VCaP (cell line): ENCODE measurements at regions not wholly inside any gene's neighbourhood (a gene's known extent, or its start where the extent isn't known, plus 50 kb on each side); places are given as distances from the start of the nearest gene placed in this dataset.
A peak's percentile ranks its signal among the peaks of the same experiment; 100 is the strongest.

ENCODE experiments used
- H3K27ac ChIP-seq: fragments of 450-650 bp; 2 replicates; pipeline ENCODE4 v1.5.1; 2017
- CTCF ChIP-seq: fragments of 450-650 bp; conservative IDR thresholded peaks from 2 replicates; pipeline ENCODE4 v1.5.1; 2017; ENCODE audit warnings: mild to moderate bottlenecking, moderate library complexity

DNA sequence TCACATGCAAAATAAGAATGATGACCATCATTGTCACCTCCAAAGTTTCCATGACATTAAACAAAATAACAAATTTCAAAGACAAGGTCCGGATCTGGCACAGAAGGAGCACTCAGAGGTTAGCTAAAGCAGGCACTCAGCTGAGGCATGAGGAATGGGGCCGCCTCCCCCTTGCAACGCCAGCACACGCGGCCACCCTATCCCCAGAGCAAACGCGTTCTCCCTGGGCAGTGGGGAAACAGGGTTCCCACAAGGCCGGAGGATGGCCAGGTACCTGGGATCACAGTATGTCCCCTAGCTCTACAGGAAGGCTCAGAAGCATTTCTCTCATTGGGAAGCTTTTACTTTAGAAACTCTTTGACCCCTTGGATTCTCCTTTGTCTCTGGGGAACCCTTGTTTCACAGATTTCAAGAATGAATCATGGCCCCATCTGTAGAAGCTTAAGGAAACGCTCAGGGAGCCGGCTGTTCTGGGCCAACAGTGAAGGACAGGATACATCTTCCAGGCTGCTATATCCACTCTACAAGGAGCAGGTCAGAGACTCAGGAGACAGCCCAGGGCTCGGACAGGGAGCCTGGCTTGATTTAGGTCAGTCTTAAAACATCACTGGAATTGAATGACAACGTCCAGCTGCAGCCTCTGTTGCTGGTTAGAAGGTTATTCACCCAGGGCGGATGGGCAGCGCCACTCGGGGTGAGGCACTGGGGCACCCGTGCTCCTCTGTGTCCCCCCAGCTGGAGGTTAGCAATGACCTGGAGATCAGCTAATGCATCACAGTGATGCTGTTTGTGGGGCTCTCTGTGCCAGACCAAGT, 496.4 kb downstream of the NPHP4 start:
- H3K27ac ChIP-seq = no peak overlapping the region
- no peak for TF ChIP-seq CTCF

GRCh38 chr1:5494518-5494917, 497.7 kb downstream of the NPHP4 start:
- H3K27ac ChIP-seq = peak overlapping the region; percentile 35; the same call in 1 of the 2 replicates

DNA sequence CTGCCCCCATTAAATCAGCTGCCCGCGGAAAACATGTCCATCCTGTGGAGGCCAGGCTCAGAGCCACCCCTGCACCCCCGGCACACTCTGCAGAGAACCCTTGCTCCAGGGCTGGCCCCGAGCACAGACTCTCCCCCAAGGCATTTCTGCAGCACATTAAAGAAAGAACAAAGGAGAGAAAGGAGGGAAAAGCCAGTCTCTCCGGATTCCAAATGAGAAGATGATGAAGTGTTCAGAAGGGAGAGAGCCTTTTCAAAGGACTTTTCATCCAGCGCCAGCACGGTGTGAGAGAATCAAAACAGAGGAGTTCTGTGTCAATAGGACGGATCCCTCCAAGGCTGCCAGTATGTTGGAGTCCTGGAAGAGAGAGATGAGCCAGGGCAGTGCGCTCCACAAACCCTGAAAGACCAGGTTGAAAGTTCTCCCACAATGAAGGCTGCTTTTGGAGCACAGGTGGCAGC, 498.3 kb downstream of the NPHP4 start:
- H3K27ac ChIP-seq = peak overlapping the region; percentile 35; the same call in 1 of the 2 replicates
- TF ChIP-seq CTCF = no peak

More at GRCh38 chr1:5494518-5494917, 497.7 kb downstream of the NPHP4 start:
- TF ChIP-seq CTCF = no peak

DNA sequence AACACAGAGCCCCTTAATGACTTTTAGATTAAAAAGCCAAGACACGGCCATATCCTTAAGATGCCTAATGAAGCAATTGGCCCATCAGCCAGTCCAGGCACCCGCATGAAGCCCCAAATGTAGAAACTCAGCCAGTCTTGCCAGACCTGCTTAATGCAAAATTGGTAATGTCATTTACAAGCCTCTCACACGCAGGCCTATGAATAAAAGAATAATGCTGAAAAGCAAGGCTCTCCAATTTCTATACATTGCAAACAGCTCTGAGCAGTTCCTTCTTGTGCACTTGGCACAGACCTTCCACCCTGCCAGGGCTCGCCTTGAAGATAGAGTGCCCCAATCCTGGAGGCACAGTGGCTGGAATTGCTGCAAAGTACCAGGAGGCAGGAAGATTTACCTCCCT, 498.9 kb downstream of the NPHP4 start:
- TF ChIP-seq CTCF = no peak
- H3K27ac ChIP-seq = no peak overlapping the region

DNA sequence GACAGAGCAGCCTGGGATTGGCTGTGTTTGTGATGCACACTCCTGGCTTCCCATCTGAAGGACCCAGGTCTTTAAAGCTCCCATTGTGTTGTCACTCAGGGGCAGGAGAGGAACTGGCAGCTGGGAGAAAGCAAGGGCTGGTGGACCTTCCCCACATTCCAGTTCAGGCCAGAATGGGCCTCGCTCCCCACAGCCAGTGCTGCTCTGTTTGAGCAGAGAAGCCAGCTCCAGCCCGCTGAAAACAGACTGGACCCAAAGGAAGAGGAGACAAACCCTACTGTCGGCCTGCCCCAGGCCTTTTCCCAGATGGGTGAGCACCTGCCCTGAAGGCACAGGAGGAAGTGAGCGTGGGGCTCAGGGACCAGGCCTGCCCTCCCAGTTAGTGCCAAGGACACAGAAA, 499.4 kb downstream of the NPHP4 start:
- no peak for TF ChIP-seq CTCF
- H3K27ac ChIP-seq = no peak overlapping the region

DNA sequence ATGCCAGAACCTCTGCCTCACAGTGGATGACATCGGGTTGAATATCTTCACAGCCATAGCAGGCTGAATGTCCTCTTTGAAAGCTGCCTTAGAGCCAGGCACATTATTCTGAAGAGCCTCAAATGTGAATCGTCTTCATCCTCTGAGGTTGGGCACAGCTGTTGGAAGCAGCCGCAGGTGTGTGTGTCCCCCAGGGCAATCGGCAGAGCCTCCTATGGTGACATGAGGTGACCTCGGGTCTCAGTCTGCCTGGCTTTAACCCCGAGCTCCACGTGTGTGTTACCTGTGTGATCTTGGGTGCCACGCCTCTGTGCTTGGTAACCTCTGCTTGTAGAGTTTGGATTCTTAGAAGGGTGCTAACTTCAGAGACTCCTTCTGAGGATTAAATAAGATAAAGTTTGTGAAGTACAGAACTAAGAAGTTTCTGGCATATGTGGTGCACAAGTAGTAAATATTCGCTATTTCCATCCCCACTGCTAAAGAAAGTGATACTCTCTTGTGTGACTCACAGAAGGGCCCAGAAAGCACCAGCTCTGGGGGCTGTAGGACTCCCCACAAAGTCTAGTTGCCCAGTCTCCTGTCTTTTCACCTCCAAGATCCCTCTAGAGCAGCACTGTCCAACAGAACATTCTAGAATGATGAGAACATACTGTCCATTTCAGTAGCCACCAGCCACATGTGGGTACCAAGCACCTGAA, 500.9 kb downstream of the NPHP4 start:
- no peak for TF ChIP-seq CTCF
- no peak overlapping the region for H3K27ac ChIP-seq

DNA sequence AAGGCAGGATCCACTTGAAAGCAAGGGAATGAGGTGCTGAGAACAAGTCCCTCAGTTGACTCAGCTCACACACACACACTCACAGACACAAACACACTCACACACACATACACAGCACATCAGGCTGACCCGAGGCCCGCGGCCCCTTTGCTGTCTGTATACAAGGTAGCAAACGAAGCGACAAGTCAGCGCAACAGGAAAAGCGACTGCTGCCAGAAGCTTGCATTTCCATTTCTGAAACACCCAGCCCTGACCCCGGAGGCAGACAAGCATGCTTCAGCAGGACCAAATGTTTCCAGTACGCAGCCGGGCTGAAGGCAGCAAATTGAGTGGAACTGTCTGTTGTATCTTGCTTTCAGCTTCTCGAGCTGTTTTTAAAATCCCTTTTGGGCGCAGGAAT, 501.6 kb downstream of the NPHP4 start:
- TF ChIP-seq CTCF = no peak
- no peak overlapping the region for H3K27ac ChIP-seq
